ENCODE measurements at regions not wholly inside any gene's neighbourhood (a gene's known extent, or its start where the extent isn't known, plus 50 kb on each side); places are given as distances from the start of the nearest gene placed in this dataset.

- no peak for TF ChIP-seq POLR2A (IDR thresholded peaks at IDR 0.05)
- peak; percentile 17 to 61 (median 35) for TF ChIP-seq CTCF (IDR thresholded peaks at IDR 0.05)
- TF ChIP-seq POLR2AphosphoS5 (IDR thresholded peaks at IDR 0.05) = no peak
Measured at GRCh38 chr4:17324386-17324830, 187.5 kb downstream of the QDPR start.

Measured in breast epithelium (tissue), 3 donors.